ENCODE measurements at regions not wholly inside any gene's neighbourhood (a gene's known extent, or its start where the extent isn't known, plus 50 kb on each side); places are given as distances from the start of the nearest gene placed in this dataset.

- H2AFZ ChIP-seq (ENCODE audit: low read length) = no peak overlapping the region
- no peak overlapping the region for H3K18ac ChIP-seq (ENCODE audit: extremely low read depth, low read length)
- no peak overlapping the region for H3K4me2 ChIP-seq (ENCODE audit: insufficient read depth in 1 of 2, low read depth in 2 of 2, low read length in 2 of 2)
- H3K9me3 ChIP-seq (ENCODE audit: insufficient read depth in 2 of 2, low read depth in 1 of 2, low read length in 1 of 2) = no peaks in the 10 kb centered on the region
- CTCF ChIA-PET (ENCODE audit: partially characterized antibody) = interaction anchor here (0.6 to 1.7 kb wide), 2 partner anchors 64 to 265 kb away, joined by 3 read pairs; no protein-coding TSS in a partner anchor
- H3K27me3 ChIP-seq (replicated peaks in 1 of 4; ENCODE audit: control insufficient read depth in 3 of 4, extremely low read depth in 1 of 4, insufficient read depth in 3 of 4, low read length in 3 of 4) = no peaks in the 10 kb centered on the region
- H3K23me2 ChIP-seq (ENCODE audit: low read depth, low read length) = no peaks in the 10 kb centered on the region
- FAIRE-seq = no peak
- no peak overlapping the region for H3K9ac ChIP-seq (replicated peaks in 1 of 4; ENCODE audit: extremely low read depth in 1 of 4, low read depth in 3 of 4, low read length in 3 of 4)
- H3K4ac ChIP-seq (replicated peaks; ENCODE audit: insufficient read length, low read depth, low read length) = no peak overlapping the region
- no peak overlapping the region for H3K23ac ChIP-seq (ENCODE audit: insufficient read length)
- no peaks in the 10 kb centered on the region for H3K79me1 ChIP-seq (ENCODE audit: low read depth, low read length)
- no peak overlapping the region for H4K5ac ChIP-seq (ENCODE audit: insufficient read length, low read depth, low read length)
- POLR2A ChIA-PET (ENCODE audit: partially characterized antibody) = interaction anchor here (2.0 kb wide), 1 partner anchor 9 kb away, joined by 4 read pairs; no protein-coding TSS in a partner anchor
- peaks cover 0 to 13% (median 6%) of the 10 kb centered on the region in 4 experiments; a peak in 3 of 7 replicates for H3K4me1 ChIP-seq (replicated peaks in 1 of 4; ENCODE audit: control insufficient read depth in 3 of 4, insufficient read depth in 4 of 4, low read length in 3 of 4)
- H4K8ac ChIP-seq (ENCODE audit: extremely low read depth, insufficient read depth, low read length) = no peak overlapping the region
- H2BK12ac ChIP-seq (ENCODE audit: low read depth, low read length) = no peak overlapping the region
- no peak overlapping the region for H2BK15ac ChIP-seq (ENCODE audit: low read length)
- no peak overlapping the region for H3K27ac ChIP-seq (ENCODE audit: low read depth, low read length)
- H3K56ac ChIP-seq (replicated peaks; ENCODE audit: insufficient read length, low read depth, low read length) = no peak overlapping the region
- H2BK20ac ChIP-seq (ENCODE audit: low read length) = 0 out of 2 replicates have a peak overlapping the region, but pooled peaks have one; percentile 7
- H2AK5ac ChIP-seq (ENCODE audit: low read depth, low read length) = no peak overlapping the region
- no peaks in the 10 kb centered on the region for H3K79me2 ChIP-seq (ENCODE audit: control insufficient read depth in 1 of 2, insufficient read depth in 2 of 2, low read length in 2 of 2)
- no peaks in the 10 kb centered on the region for H4K20me1 ChIP-seq (replicated peaks in 1 of 2; ENCODE audit: control insufficient read depth in 1 of 2, insufficient read depth in 2 of 2, low read length in 2 of 2)
- H2BK5ac ChIP-seq (ENCODE audit: low read depth, low read length) = no peak overlapping the region; the same call in 1 of the 2 replicates
- whole genome bisulfite sequencing, 2 experiments (ENCODE audit: extremely low coverage in 1 of 2, insufficient coverage in 1 of 2, insufficient read length in 1 of 2, insufficient replicate concordance in 2 of 2, low coverage in 1 of 2, low lambda C conversion rate in 2 of 2, missing lambda C conversion rate in 1 of 2) = 89% methylated on average over 9 of the region's 9 CpGs; no CpG with 5 or more reads in 1 of the 2 experiments
- H2BK120ac ChIP-seq (replicated peaks; ENCODE audit: low read depth, low read length) = no peak overlapping the region
- no peak for DNase-seq (ENCODE audit: low read depth in 1 of 2, low spot score in 2 of 2)
- H4K91ac ChIP-seq (replicated peaks; ENCODE audit: insufficient read length, low read length) = no peak overlapping the region
- TF ChIP-seq TEAD4 (IDR thresholded peaks at IDR 0.05; ENCODE audit: low read depth, low read length) (no peak), SP2 (IDR thresholded peaks at IDR 0.05; ENCODE audit: low read length) (no peak)
- no peak overlapping the region for H3K4me3 ChIP-seq (ENCODE audit: extremely low read depth in 1 of 4, insufficient read depth in 2 of 4, low read depth in 3 of 4, low read length in 4 of 4)
- H3K14ac ChIP-seq (ENCODE audit: insufficient read length) = no peak overlapping the region
- H3K36me3 ChIP-seq (ENCODE audit: control insufficient read depth in 2 of 4, insufficient read depth in 4 of 4, low read length in 3 of 4) = no peaks in the 10 kb centered on the region
Observed at GRCh38 chr12:69095765-69096477, 143.4 kb upstream of the CPSF6 start.
